ENCODE measurements at regions not wholly inside any gene's neighbourhood (a gene's known extent, or its start where the extent isn't known, plus 50 kb on each side); places are given as distances from the start of the nearest gene placed in this dataset.

GRCh38 chr2:198339116-198339515, 534.7 kb downstream of the PLCL1 start:
- no peak overlapping the region for H3K4me3 Mint-ChIP-seq
- Histone ChIP-seq H3K36me3 (ENCODE audit: insufficient read depth, low read length) (no peaks in the 10 kb centered on the region), H3K9me3 (ENCODE audit: control insufficient read depth in 1 of 2, insufficient read depth in 1 of 2, low read length in 2 of 2) (no peaks in the 10 kb centered on the region), H3K27ac (ENCODE audit: low read depth in 1 of 2, low read length in 2 of 2) (no peak overlapping the region), H3K27me3 (ENCODE audit: control insufficient read depth in 1 of 2, insufficient read depth in 2 of 2, low read length in 2 of 2) (peaks cover 8 to 10% of the 10 kb centered on the region in 2 experiments), H3K4me3 (ENCODE audit: low read length) (no peak overlapping the region), H3K4me1 (ENCODE audit: insufficient read depth, low read length) (no peaks in the 10 kb centered on the region)
- H3K4me1 Mint-ChIP-seq (ENCODE audit: low read depth) = no peaks in the 10 kb centered on the region
- no peak for TF ChIP-seq CTCF (IDR thresholded peaks at IDR 0.05)
- peaks cover 32% of the 10 kb centered on the region for H3K27me3 Mint-ChIP-seq
- intact Hi-C loops (cut with DNase I, micrococcal nuclease) = no loop called here
- no peak for ATAC-seq (ENCODE audit: poor library complexity)
- H3K27ac Mint-ChIP-seq = no peak overlapping the region
- CTCF ChIA-PET = no interaction called here
- DNase-seq = no peak
- POLR2A ChIA-PET = no interaction called here
- no peaks in the 10 kb centered on the region for H3K9me3 Mint-ChIP-seq
- H3K36me3 Mint-ChIP-seq (ENCODE audit: low read depth) = no peaks in the 10 kb centered on the region

GRCh38 chr2:198337368-198337767, 533.0 kb downstream of the PLCL1 start:
- no peak for ATAC-seq (ENCODE audit: poor library complexity)
- intact Hi-C loops (cut with DNase I, micrococcal nuclease) = no loop called here
- CTCF ChIA-PET = interaction anchor here (0.7 to 1.4 kb wide), 2 partner anchors 22 to 167 kb away, joined by 3 to 4 read pairs; no protein-coding TSS in a partner anchor

GRCh38 chr2:198328454-198328853, 524.1 kb downstream of the PLCL1 start:
- CTCF ChIA-PET = no interaction called here
- Histone ChIP-seq H3K27me3 (ENCODE audit: control insufficient read depth in 1 of 2, insufficient read depth in 2 of 2, low read length in 2 of 2) (peaks cover 7 to 17% of the 10 kb centered on the region in 2 experiments), H3K36me3 (ENCODE audit: insufficient read depth, low read length) (no peaks in the 10 kb centered on the region), H3K4me3 (ENCODE audit: low read length) (no peak overlapping the region), H3K4me1 (ENCODE audit: insufficient read depth, low read length) (no peaks in the 10 kb centered on the region), H3K27ac (ENCODE audit: low read depth in 1 of 2, low read length in 2 of 2) (no peak overlapping the region), H3K9me3 (ENCODE audit: control insufficient read depth in 1 of 2, insufficient read depth in 1 of 2, low read length in 2 of 2) (no peaks in the 10 kb centered on the region)
- POLR2A ChIA-PET = no interaction called here
- ATAC-seq (ENCODE audit: poor library complexity) (no peak), DNase-seq (no peak)
- TF ChIP-seq CTCF (IDR thresholded peaks at IDR 0.05) = no peak
- Mint-ChIP-seq H3K9me3 (no peaks in the 10 kb centered on the region), H3K4me3 (no peak overlapping the region), H3K4me1 (ENCODE audit: low read depth) (peaks cover 32% of the 10 kb centered on the region), H3K27me3 (peaks cover 70% of the 10 kb centered on the region), H3K27ac (no peak overlapping the region), H3K36me3 (ENCODE audit: low read depth) (no peaks in the 10 kb centered on the region)
- intact Hi-C loops (cut with DNase I, micrococcal nuclease) = no loop called here

More at GRCh38 chr2:198337368-198337767, 533.0 kb downstream of the PLCL1 start:
- no peak for DNase-seq
- no peak for TF ChIP-seq CTCF (IDR thresholded peaks at IDR 0.05)
- Histone ChIP-seq H3K36me3 (ENCODE audit: insufficient read depth, low read length) (no peaks in the 10 kb centered on the region), H3K4me3 (ENCODE audit: low read length) (no peak overlapping the region), H3K27me3 (ENCODE audit: control insufficient read depth in 1 of 2, insufficient read depth in 2 of 2, low read length in 2 of 2) (peaks cover 10 to 13% of the 10 kb centered on the region in 2 experiments), H3K4me1 (ENCODE audit: insufficient read depth, low read length) (no peaks in the 10 kb centered on the region), H3K27ac (ENCODE audit: low read depth in 1 of 2, low read length in 2 of 2) (no peak overlapping the region), H3K9me3 (ENCODE audit: control insufficient read depth in 1 of 2, insufficient read depth in 1 of 2, low read length in 2 of 2) (no peaks in the 10 kb centered on the region)
- Mint-ChIP-seq H3K4me3 (no peak overlapping the region), H3K36me3 (ENCODE audit: low read depth) (no peaks in the 10 kb centered on the region), H3K4me1 (ENCODE audit: low read depth) (no peaks in the 10 kb centered on the region), H3K9me3 (no peaks in the 10 kb centered on the region), H3K27me3 (peaks cover 34% of the 10 kb centered on the region), H3K27ac (no peak overlapping the region)
- POLR2A ChIA-PET = no interaction called here
